Mucosa of gallbladder (tissue), 1 donor: ENCODE measurements at regions not wholly inside any gene's neighbourhood (a gene's known extent, or its start where the extent isn't known, plus 50 kb on each side); places are given as distances from the start of the nearest gene placed in this dataset.

ENCODE experiments used
- DNase-seq: peaks from one replicate; pipeline ENCODE4 v3.0.0-alpha.2; 2020; ENCODE audit warnings: low spot score
- donor health status: DM: no; HTN: no; CAD: no.

DNA sequence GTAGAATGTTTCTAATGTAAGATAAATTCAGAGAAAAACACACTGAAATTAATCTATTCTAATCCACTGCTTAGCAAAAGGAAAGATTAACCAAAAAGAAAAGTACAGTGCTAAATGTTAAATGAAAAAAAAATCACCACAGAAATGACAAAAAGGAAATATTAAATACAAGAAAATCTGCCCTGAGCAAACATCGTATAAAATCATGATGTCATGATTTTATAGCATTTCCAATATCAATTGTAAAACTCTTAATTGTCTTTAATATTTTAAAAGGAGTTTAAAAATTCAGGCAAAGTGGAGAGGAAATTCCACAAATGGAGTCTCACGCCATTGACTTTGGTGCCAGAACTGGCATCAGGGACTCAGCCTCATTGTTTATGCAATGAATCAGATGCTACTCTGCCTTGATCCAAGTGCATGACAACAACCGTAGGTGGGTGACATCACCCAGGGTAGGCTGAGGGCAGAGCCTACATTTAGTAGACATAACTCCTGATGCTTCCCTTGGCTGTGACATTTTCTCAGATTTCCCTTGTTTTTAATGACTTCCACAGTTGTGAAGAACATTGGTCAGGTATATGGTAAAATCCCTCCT is 696.8 kb downstream of the SEMA5A start:
- DNase-seq = no peak

DNA sequence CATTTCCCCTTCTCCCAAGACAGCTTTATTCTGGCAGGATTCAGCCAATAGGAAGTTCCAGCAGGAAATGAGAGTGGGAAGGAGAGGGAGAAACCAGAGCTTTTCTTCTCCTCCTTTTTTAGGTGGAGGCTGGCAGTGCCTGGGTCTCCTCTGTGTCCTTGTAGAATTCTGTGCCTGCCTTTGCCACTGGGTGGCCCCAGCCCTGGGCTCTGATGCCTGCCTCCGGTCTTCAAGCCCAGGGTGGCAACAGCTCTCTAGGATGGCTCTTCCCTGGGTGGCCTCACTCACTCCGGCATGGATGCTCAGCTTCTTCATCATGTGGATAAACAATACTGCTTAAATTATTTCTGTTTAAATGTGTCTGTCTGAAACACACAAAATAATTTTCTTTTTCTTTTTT is 694.8 kb downstream of the SEMA5A start:
- DNase-seq = no peak

DNA sequence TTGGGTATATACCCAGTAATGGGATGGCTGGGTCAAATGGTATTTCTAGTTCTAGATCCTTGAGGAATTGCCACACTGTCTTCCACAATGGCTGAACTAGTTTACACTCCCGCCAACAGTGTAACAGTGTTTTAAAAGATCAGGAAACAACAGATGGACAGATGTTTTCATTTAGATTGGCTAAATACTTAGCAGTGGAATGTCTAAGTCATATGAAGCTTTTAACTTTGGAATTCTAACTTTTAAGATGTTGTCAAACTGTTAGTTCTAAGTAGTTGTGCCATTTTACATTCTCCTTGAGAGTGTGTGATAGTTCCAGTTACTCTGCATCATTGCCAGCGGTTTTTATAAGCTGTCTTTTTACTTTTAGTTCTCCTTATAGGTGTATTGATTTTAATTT is 688.8 kb downstream of the SEMA5A start:
- no peak for DNase-seq

DNA sequence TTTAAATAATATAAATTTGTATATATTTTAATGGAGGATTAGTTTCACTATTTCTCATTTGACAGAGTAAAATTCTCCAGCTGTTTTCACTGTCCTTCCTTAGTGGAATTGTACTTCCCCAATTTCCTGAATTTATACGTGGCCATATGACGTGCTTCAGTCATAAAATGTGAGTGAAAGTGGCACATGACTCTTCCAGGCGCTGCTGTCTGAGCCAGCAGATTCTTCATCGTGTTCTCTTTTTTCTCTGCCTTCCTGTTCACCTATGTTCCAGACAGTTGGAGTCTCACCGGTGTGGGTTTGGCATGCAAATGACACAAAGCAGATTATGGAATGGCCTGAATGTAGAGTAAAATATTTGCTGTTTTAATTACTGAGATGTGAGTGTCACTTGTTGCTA is 684.1 kb downstream of the SEMA5A start:
- no peak for DNase-seq

DNA sequence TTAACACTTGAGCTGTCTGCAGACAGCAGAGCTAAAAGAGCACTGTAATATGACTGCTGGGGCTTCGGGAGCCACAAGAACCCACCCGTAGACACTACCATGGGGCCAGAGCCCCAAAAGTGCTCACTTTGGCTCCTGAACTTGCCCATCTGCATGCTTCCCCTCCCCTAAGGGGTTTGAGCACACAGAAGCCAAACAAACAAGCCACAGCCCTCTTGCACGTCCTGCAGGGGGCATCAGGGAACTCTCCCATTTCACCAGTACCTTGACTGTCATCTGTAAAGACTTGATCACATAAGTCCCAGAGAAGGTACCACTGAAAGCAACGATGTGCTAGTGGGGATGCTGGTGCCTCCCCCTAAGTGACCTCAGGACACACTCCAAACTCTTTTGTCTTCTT is 681.8 kb downstream of the SEMA5A start:
- DNase-seq = no peak

DNA sequence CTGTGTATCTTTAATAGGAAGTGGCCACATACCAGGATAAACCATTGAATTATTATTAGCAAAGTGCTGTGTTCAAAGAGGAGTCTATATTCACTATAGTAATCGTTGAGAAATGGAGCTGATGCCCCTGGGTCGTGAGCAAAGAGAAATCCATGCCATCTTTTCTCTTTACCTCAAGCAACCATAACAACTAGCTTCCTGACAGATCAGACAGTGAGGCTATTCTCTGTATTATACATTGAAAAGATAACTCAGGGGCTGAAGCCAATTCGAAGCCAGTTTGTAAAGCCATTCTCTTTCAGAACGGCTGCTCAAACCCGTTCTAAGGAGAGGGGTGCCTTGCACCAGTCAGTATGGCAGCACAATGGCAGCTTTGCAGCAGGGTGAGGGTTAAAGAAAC is 680.6 kb downstream of the SEMA5A start:
- no peak for DNase-seq

DNA sequence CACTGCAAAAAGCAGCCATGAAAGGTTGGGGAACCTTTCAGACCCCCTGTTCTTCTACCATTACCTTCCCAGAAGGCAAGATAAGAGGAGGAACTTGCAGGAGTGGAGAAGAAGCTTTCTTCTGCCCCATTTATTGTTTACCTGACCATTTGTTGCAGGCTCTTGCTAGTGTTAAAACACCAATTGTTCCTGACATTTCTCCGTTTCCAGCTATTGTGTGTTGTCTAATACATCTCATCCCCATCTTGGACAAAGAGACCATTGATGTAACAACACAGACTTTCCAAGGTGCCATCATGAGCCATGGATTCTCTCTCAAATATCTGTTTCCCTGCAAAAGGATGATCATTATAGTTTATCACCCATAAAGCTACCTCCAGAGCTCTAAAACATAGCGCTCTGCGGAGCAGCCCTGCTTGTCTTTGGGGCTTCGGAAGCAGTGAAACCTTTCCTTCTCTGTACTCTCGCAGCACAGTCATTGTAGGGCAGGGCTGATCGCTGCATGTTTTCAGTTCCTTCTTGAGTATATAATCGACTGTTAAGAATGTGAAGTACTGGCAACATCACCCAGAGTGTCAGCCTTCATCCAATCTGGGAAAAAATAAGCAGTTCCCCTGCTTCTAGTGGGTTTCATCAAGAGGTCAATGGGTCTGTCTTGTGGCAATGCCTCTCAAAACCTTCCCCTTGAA is 680.0 kb downstream of the SEMA5A start:
- DNase-seq = no peak

DNA sequence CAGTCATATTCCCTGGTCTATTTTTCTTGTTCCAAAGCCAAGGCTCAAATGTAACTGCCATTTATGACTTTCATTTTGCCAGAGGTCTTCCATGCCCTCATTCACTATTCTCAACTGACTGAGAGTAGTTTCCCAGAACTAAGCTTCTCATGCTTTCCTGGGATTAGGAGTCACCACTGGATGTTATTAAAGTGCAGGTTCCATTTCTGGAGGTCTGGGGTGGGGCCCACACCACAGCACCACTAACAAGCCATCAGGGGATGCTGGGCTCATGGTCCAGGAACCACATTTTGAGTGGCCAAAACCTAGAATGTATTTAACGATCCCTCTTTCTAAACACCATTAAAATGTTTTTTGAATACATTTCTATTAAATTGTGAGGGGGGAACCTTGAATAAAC is 677.6 kb downstream of the SEMA5A start:
- DNase-seq = no peak

DNA sequence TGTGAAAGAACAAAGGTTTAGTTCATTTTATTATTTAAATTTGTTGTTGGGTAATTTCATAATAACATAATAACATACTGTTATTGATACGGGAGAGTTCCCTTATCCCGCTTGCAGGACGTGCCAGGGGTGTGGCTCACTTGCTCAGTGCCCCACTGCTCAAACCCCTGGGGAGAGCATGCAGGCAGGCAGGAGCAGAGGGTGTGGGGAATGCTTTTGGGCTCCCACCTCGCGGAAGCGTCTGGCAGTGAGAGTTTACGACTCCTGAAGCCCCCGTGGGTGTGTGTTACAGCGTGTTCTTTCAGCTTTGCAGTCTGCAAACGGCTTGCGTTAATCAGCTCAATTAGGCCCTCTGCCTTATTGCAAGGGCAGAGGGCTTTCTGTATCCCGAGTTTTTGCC is 675.9 kb downstream of the SEMA5A start:
- no peak for DNase-seq

DNA sequence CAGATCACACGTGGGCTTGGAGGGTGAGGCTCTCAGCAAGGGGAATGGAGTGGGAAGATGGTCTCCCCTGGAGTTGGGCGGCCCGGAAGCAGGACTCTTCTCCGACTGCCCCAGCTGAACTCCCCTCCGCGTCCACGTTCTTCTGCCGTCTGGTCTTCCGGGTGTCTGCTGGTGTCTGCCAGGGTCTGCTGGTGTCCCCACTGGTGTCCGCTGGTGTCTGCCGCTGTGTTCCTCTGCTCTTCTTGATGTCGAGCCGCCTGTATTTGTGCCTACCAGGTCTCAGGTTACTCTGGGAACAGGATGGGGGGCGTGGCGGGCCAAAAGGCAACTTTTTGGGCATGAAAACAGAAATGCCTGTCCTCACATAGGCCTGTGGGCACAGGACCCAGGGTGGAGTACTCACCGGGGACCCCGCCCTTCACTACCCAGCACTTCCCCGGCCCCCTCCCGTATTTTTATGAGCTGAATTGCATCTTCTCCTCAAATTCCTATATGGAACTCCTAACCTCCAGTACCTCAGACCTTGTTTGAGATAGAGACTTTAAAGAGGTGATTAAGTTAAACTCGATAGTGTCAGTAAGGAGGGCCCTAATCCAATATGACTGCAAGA is 675.4 kb downstream of the SEMA5A start:
- no peak for DNase-seq

DNA sequence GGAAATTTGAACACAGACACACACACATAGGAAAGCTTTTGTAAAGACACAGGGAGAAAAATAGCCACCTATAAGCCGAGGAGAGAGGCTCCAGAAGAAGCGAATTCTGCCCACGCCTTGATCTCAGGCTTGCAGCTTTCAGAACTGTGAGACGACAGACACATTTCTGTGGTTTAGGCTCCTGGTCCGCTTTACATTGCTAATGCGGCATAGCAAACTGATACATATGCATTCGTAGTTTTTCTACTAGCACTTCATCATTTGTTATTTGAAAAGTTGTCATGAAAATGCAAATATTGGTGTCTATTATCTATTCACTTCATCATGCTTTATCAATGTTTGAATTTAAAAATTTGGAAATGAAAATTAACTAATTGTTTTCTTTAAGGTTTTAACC is 674.9 kb downstream of the SEMA5A start:
- DNase-seq = no peak

DNA sequence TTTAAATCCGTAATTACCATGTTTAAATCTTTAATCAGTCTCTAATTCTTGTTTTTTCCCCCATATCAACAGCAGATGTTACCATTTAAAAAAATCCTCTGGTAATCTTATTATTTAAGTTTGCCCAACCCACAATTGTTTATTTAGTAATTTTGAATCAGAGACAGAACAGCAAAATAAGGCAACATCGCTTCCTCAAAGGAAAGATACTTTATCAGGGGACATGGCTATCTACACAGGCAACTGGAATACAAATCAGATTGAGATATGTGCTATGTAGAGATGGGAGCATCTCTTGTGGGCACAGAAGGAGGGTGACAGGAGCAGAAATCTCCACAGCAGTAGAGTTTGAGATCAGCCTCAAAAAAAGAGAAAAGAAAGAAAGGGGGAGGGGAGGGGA is 674.4 kb downstream of the SEMA5A start:
- no peak for DNase-seq

DNA sequence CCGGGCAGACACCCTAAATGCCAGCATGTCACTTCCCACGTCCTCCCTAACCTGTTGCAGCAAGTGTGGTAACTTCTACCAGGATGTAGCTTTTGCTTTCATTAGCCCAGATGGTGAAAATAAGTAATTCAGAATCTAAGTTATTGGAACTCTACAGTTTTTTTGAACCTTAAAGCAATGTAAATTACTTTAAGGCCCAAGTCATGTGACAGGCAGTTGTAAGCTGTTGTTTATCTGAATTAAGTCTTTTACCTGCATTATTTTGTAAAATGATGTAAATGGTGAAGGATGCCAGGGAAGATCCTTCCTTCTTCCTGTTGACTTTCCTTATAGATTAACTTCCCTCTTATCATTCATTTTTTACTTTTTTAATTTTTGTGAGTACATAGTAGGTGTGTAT is 670.2 kb downstream of the SEMA5A start:
- no peak for DNase-seq

DNA sequence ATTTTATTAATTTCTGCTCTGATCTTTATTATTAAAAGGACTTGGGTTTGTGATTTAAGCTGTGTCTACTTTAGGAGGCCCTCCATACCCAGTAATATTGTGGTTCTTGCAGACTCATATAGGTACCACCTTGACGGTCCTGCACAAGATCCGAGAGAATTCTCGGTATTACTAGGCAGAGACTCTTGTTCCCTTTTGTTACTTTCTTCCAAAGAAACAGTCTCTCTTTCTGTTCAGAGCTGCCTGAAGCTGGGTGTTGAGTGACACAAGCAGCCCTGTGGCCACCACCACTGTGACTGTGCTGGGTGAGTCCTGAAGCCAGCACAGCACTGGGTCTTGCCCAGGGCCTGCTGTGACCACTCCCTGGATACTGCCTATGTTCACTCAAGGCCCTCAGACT is 666.6 kb downstream of the SEMA5A start:
- DNase-seq = no peak

DNA sequence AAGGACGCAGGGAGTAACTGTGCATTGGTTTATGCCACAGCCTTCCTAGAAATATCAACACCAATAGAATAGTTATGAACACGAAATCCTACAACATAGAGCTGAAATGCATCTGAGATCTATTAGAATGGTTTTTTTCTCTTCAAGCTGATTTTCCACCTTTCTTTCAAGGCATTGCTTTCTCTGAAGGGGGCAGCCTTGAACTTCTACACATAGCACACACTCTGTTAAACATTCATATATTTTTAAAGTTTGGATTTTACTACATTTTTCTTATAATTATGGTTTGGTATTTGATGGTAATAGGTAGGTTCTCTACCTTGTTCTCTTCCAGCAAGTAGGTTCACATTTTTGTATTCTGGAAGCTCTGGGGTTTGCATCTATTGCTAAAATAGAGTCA is 661.8 kb downstream of the SEMA5A start:
- DNase-seq = no peak

DNA sequence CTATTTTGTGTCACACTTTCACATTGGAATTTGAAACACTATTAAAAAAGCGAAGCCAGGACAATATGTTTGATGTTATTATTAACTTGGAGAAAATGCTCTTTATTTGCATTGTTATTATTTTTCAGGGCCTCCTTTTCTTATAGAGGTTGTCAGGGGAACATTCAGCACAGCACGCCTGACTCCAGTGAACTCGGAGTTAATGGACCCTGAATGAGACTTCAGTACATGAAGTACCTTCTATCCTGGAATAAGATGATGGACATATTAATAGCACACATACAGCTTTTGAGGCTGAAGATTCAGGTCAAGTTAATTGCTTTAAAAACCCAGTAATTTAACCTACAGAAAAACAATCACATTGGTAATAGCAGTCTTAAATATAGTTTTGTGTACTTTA is 652.9 kb downstream of the SEMA5A start:
- DNase-seq = no peak

DNA sequence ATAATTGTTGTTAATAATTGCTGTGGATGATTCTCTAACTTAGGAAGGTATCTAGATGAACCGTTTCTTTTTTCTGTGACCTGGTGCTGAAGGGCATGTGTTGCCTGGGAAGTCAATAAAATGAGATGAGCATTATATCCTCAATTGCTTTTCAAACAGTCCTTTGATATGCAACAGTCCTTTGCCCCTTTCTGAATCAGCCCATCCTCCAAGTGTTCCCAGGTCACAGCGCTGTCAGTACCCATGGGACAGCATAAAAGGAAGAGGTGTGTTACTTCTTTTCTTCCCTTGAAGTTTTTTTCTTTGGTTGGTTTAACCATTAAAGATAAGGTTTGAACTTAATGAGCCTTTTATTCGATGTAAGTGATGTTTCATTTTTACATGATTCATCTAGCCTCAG is 651.8 kb downstream of the SEMA5A start:
- DNase-seq = no peak

DNA sequence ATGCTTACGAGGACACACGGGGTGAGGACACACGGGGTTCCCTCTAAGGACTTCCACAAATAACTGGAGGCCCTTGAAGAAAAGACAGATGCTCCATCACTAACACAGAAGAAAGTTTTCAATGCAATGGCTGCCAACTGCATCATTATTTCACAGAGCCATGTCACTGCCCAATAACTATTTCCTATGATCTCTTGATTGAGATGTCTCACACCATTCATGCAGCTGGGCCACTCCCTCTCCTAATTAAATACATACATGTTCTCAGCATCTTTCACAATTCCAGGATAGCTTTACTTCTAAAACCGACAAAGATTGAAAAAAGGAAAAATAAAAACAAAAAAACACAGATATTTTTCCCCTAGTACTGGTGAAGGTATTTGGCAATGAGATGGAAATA is 650.8 kb downstream of the SEMA5A start:
- no peak for DNase-seq

DNA sequence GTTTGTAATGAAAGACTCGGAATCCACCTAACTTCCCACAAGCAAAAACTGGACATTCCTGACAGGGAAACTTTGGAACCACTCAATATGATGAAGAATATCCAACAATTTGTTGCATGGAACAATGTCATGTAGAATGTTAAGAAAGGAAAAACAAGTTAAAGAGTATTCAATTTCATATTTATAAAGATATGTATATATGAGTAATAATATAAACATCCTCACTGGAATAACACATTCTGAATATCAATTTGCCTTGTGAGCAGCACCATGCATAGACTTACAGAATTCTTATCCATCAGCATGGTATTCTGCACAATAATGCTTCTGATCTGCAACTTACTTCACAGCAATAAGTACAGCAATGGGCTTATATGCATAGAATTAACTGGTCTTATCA is 650.3 kb downstream of the SEMA5A start:
- no peak for DNase-seq

DNA sequence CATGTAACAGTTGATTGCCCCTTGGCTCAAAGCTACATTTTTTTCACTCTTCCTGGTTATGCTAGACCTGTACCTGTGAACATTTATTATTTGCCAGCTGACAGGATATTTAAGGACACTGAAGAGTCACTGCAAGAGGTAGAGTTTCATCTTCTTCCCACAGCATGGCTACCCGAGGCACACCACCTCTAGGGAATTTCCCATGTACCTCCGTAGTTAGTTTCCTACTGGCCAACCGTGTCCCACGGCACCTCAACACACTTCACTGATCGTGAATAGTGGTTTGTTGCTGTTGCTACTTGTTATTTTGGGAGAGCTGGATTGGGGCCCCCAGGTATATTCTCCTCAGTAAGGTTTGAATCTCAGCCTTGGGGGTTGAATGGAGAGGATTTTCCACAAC is 648.6 kb downstream of the SEMA5A start:
- DNase-seq = no peak

DNA sequence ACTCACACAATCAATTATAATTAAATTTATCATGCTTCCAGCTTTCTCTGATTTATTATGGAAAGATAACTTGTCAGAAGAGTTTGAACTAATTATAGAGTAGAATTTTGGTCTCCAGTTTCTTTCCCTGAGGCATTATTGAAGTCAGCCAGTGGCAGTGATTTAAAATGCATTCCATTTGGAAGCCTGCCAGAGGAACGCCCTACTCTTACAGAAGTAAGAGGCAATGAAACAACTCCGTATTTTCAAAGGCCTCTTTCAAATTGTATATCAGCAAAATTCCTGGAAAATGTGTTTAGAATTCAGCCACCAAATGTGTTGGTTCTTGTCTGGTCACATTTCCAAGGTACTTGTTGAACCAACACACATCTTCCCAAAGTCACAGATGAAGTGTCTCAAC is 640.9 kb downstream of the SEMA5A start:
- no peak for DNase-seq

DNA sequence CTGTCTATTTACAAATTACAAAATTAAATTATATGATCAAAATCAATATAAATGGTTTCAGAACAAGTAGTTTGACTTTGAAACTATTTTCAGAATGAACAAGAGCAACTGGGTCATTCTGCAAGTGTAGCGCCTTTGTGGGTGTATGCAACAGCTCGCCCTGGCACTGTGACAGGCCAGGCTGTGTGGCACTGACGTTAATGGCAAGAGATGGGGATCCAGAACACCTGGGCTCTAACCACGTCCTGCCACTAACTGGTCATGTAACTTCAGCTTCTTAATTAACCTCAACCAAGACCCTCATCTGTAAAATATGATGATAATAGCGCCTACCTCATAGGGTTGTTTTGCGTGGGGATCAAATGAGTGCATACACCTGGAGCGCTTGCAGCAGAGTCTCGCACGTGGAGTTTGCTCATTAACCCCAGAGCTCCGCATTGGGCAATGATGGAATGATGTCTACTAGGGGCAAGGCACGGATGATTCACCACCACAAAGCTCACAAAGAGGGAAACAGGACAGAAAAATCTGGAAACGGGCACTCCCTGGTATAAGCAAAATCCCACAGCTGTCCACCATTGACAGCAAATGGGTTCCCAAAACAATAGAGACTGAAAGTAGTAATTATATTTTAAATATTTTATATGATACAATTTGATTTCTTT is 639.4 kb downstream of the SEMA5A start:
- no peak for DNase-seq

DNA sequence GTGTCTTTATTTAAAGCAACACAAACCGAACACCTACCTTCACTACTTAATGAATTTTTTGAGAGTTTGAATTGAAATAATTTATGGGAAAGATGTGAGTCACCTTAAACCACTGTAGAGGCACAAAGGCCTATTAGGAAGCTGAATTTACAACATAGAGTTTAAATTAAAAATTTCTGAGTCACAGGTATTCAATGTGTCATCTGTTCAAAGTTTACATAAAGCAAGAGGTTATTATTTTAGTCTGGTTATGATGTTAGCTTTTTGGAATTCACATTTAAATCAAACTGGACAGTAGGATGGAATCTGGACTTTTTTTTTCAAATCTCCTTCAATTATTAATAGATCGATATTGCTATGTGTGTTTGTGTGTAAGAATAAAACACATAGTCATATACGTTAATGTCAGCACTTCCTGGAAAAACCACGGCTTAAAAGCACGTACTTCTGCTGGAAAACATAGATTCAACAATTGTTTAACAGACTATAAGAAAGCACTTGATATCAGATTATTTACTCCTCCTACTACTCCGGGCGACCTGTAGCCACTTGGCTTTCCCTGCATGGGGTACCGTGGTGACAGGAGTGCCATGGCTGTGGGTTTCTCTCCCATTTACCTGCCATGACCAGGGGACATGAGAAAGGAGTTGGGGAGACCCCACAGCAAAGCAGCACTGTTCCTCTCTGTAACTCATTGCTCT is 638.6 kb downstream of the SEMA5A start:
- no peak for DNase-seq
